GM23248 (cell line): ENCODE measurements at regions not wholly inside any gene's neighbourhood (a gene's known extent, or its start where the extent isn't known, plus 50 kb on each side); places are given as distances from the start of the nearest gene placed in this dataset.
A peak's percentile ranks its signal among the peaks of the same experiment; 100 is the strongest.

Experiments used
- DNase-seq: peaks from one replicate; pipeline ENCODE4 v3.0.0-alpha.2; 2015
- H2AFZ ChIP-seq: fragments of 200-600 bp; sonication (generic); 2 replicates; pipeline ENCODE4 v1.6.1; 2016; ENCODE audit warnings: antibody characterized with exemption
- H3F3A ChIP-seq: fragments of 200-600 bp; sonication (generic); 2 replicates; pipeline ENCODE4 v1.6.1; 2016; ENCODE audit warnings: mild to moderate bottlenecking, antibody characterized with exemption, mixed run types; ENCODE audit not compliant: insufficient read depth
- H3K27ac ChIP-seq: fragments of 200-600 bp; sonication (generic); 2 replicates; pipeline ENCODE4 v1.5.1; 2016; ENCODE audit warnings: mild to moderate bottlenecking
- H3K27me3 ChIP-seq: fragments of 200-600 bp; sonication (generic); replicated peaks from 2 replicates; pipeline ENCODE4 v1.6.1; 2016; ENCODE audit warnings: mild to moderate bottlenecking; ENCODE audit not compliant: insufficient read depth
- H3K36me3 ChIP-seq: fragments of 200-600 bp; sonication (generic); 2 replicates; pipeline ENCODE4 v1.6.1; 2016; ENCODE audit warnings: low read depth, mild to moderate bottlenecking
- H3K4me1 ChIP-seq: fragments of 200-600 bp; sonication (generic); 2 replicates; pipeline ENCODE4 v1.6.1; 2016; ENCODE audit warnings: mild to moderate bottlenecking; ENCODE audit not compliant: insufficient read depth
- H3K4me2 ChIP-seq: fragments of 200-600 bp; sonication (generic); one replicate; pipeline ENCODE4 v1.6.1; 2016; ENCODE audit warnings: mild to moderate bottlenecking; ENCODE audit not compliant: unreplicated experiment
- H3K4me3 ChIP-seq: fragments of 200-600 bp; sonication (generic); 2 replicates; pipeline ENCODE4 v1.5.1; 2016; ENCODE audit warnings: mild to moderate bottlenecking
- H3K79me2 ChIP-seq: fragments of 200-600 bp; sonication (generic); 2 replicates; pipeline ENCODE4 v1.6.1; 2016; ENCODE audit warnings: mild to moderate bottlenecking; ENCODE audit not compliant: insufficient read depth
- H3K9ac ChIP-seq: fragments of 200-600 bp; sonication (generic); 2 replicates; pipeline ENCODE4 v1.6.1; 2016; ENCODE audit warnings: mild to moderate bottlenecking
- H3K9me2 ChIP-seq: fragments of 200-600 bp; sonication (generic); 2 replicates; pipeline ENCODE4 v1.6.1; 2016; ENCODE audit warnings: mixed run types, mild to moderate bottlenecking, moderate library complexity; ENCODE audit not compliant: insufficient read depth
- H3K9me3 ChIP-seq: fragments of 200-600 bp; sonication (generic); one replicate; pipeline ENCODE4 v1.6.1; 2017; ENCODE audit warnings: low read depth
- H4K20me1 ChIP-seq: fragments of 200-600 bp; sonication (generic); 2 replicates; pipeline ENCODE4 v1.6.0; 2016; ENCODE audit not compliant: insufficient read depth
- EZH2 ChIP-seq: fragments of 200-600 bp; sonication (generic); IDR thresholded peaks from 2 replicates; pipeline ENCODE4 v1.6.1; 2018; ENCODE audit warnings: antibody characterized with exemption, mild to moderate bottlenecking; ENCODE audit not compliant: insufficient read depth, poor library complexity, severe bottlenecking
- EZH2phosphoT487 ChIP-seq: fragments of 200-600 bp; sonication (generic); IDR thresholded peaks from 2 replicates; pipeline ENCODE4 v1.6.1; 2018; ENCODE audit warnings: antibody characterized with exemption, moderate library complexity, mild to moderate bottlenecking, low read depth; ENCODE audit not compliant: insufficient read depth
- WGBS, 2 experiments: methylation state at CpG; one replicate each; pipeline ENCODE4 v1.1.6; 2015 to 2017; ENCODE audit warnings: low lambda C conversion rate in 2 of 2, low coverage in 1 of 2; ENCODE audit errors: missing lambda C conversion rate in 2 of 2; 5-methylcytosine and 5-hydroxymethylcytosine counted together
- in situ Hi-C: fragments of 300-500 bp; cut with MboI; formaldehyde crosslinking; loops from 2 replicates; pipeline ENCODE4 v1.15.0; 2020

- no peaks in the 10 kb centered on the region for H3K9me2 ChIP-seq
- peak; percentile 70 for DNase-seq
- no peaks in the 10 kb centered on the region for H3K9me3 ChIP-seq
- no peak overlapping the region for H2AFZ ChIP-seq
- H3K27me3 ChIP-seq = peaks cover under 1% of the 10 kb centered on the region; the same call in 1 of the 2 replicates
- H3F3A ChIP-seq = peaks cover 8% of the 10 kb centered on the region; the same call in 1 of the 2 replicates
- H3K36me3 ChIP-seq = no peaks in the 10 kb centered on the region
- no peak overlapping the region for H3K9ac ChIP-seq
- in situ Hi-C loops = no loop called here
- no peaks in the 10 kb centered on the region for H4K20me1 ChIP-seq
- H3K4me3 ChIP-seq = no peak overlapping the region
- peaks cover 14% of the 10 kb centered on the region; the same call in 1 of the 2 replicates for H3K4me1 ChIP-seq
- peak overlapping the region; percentile 53 for H3K4me2 ChIP-seq
- no peak overlapping the region for H3K27ac ChIP-seq
- H3K79me2 ChIP-seq = no peaks in the 10 kb centered on the region
- TF ChIP-seq EZH2phosphoT487 = no peak
- TF ChIP-seq EZH2 = no peak
- 6 to 10% methylated on average over 3 of the region's 3 CpGs for WGBS, 2 experiments
Observed at GRCh38 chr18:73962256-73962655, 185.4 kb downstream of the FBXO15 start.

GRCh38 chr18:73961804-73962203 lies 185.8 kb downstream of the FBXO15 start:
- Histone ChIP-seq H3K36me3 (no peaks in the 10 kb centered on the region), H4K20me1 (no peaks in the 10 kb centered on the region), H3K4me1 (peaks cover 14% of the 10 kb centered on the region; the same call in 1 of the 2 replicates), H3K9me3 (no peaks in the 10 kb centered on the region), H3K9me2 (no peaks in the 10 kb centered on the region), H3F3A (peaks cover 8% of the 10 kb centered on the region; the same call in 1 of the 2 replicates), H3K79me2 (no peaks in the 10 kb centered on the region), H3K4me2 (peak overlapping the region; percentile 53), H3K27me3 (peaks cover 5% of the 10 kb centered on the region; the same call in 1 of the 2 replicates), H2AFZ (no peak overlapping the region), H3K9ac (no peak overlapping the region), H3K4me3 (no peak overlapping the region), H3K27ac (no peak overlapping the region)
- no peak for TF ChIP-seq EZH2phosphoT487
- TF ChIP-seq EZH2 = no peak
- in situ Hi-C loops = no loop called here
- no peak for DNase-seq

GRCh38 chr18:73959352-73959751 lies 188.3 kb downstream of the FBXO15 start:
- no peak for DNase-seq
- in situ Hi-C loops = no loop called here

GRCh38 chr18:73954268-73954667 lies 193.4 kb downstream of the FBXO15 start:
- TF ChIP-seq EZH2phosphoT487 (no peak), EZH2 (no peak)
- in situ Hi-C loops = loop anchor here (5.0 kb wide), 1 partner anchor 48 kb away; no protein-coding TSS in a partner anchor

More at GRCh38 chr18:73959352-73959751, 188.3 kb downstream of the FBXO15 start:
- Histone ChIP-seq H3K9ac (no peak overlapping the region), H3K27me3 (peaks cover 8% of the 10 kb centered on the region; the same call in 1 of the 2 replicates), H3K9me3 (no peaks in the 10 kb centered on the region), H3K36me3 (no peaks in the 10 kb centered on the region), H3K4me1 (peaks cover 14% of the 10 kb centered on the region; the same call in 1 of the 2 replicates), H3K79me2 (no peaks in the 10 kb centered on the region), H3F3A (peaks cover 8% of the 10 kb centered on the region; the same call in 1 of the 2 replicates), H4K20me1 (no peaks in the 10 kb centered on the region), H2AFZ (no peak overlapping the region), H3K4me2 (no peak overlapping the region), H3K27ac (no peak overlapping the region), H3K9me2 (no peaks in the 10 kb centered on the region), H3K4me3 (no peak overlapping the region)
- 43 to 48% methylated on average over 4 of the region's 5 CpGs for WGBS, 2 experiments
- TF ChIP-seq EZH2 = no peak
- no peak for TF ChIP-seq EZH2phosphoT487

More at GRCh38 chr18:73954268-73954667, 193.4 kb downstream of the FBXO15 start:
- Histone ChIP-seq H3K79me2 (no peaks in the 10 kb centered on the region), H4K20me1 (no peaks in the 10 kb centered on the region), H3K27ac (no peak overlapping the region), H3K4me1 (no peaks in the 10 kb centered on the region), H2AFZ (no peak overlapping the region), H3K4me2 (no peak overlapping the region), H3K27me3 (peaks cover 8% of the 10 kb centered on the region; the same call in 1 of the 2 replicates), H3K9ac (no peak overlapping the region), H3F3A (no peaks in the 10 kb centered on the region), H3K36me3 (no peaks in the 10 kb centered on the region), H3K9me3 (no peaks in the 10 kb centered on the region), H3K4me3 (no peak overlapping the region), H3K9me2 (no peaks in the 10 kb centered on the region)
- no peak for DNase-seq
- WGBS, 2 experiments = 14 to 20% methylated on average over 4 of the region's 4 CpGs
